Spleen (tissue), 7 donors: ENCODE measurements at regions not wholly inside any gene's neighbourhood (a gene's known extent, or its start where the extent isn't known, plus 50 kb on each side); places are given as distances from the start of the nearest gene placed in this dataset.

Experiments used
- POLR2A ChIP-seq, 3 donors: fragments of 450-650 bp; IDR thresholded peaks; one replicate each; pipeline ENCODE4 v1.5.1; 2017; ENCODE audit warnings: antibody characterized with exemption in 3 of 3, mild to moderate bottlenecking in 1 of 3
- POLR2AphosphoS5 ChIP-seq, 3 donors: sonication (generic); formaldehyde crosslinking; IDR thresholded peaks; one replicate each; pipeline ENCODE4 v1.5.1; 2017; ENCODE audit warnings: antibody characterized with exemption in 3 of 3
- TF ChIP-seq, protein P1 (sequence below), 11 experiments: fragments of 200-600 bp in 7 of 11; fragments of 450-650 bp in 4 of 11; sonication (generic) in 4 of 11; IDR thresholded peaks in 8 of 11; conservative IDR thresholded peaks in 3 of 11; 1 replicate in 7 of 11; 2 replicates in 4 of 11; pipeline versions ENCODE4 v1.4.0 to v1.8.0; 2016 to 2021; ENCODE audit warnings: antibody characterized with exemption in 11 of 11, inconsistent platforms in 4 of 11, mild to moderate bottlenecking in 1 of 11
- donor health status: DM: no; HTN: no; CAD: no; lungs with moderate emphysema.
- donor health status: DM: no; HTN: no; CAD: no.
- donor health status: DM: no; HTN: no; CAD: no.

- TF ChIP-seq, protein P1, sequence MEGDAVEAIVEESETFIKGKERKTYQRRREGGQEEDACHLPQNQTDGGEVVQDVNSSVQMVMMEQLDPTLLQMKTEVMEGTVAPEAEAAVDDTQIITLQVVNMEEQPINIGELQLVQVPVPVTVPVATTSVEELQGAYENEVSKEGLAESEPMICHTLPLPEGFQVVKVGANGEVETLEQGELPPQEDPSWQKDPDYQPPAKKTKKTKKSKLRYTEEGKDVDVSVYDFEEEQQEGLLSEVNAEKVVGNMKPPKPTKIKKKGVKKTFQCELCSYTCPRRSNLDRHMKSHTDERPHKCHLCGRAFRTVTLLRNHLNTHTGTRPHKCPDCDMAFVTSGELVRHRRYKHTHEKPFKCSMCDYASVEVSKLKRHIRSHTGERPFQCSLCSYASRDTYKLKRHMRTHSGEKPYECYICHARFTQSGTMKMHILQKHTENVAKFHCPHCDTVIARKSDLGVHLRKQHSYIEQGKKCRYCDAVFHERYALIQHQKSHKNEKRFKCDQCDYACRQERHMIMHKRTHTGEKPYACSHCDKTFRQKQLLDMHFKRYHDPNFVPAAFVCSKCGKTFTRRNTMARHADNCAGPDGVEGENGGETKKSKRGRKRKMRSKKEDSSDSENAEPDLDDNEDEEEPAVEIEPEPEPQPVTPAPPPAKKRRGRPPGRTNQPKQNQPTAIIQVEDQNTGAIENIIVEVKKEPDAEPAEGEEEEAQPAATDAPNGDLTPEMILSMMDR (IDR thresholded peaks at IDR 0.05 in 8 of 11, conservative IDR thresholded peaks at IDR 0.05 in 3 of 11), result no peak
- TF ChIP-seq POLR2A (IDR thresholded peaks at IDR 0.05) (no peak), POLR2AphosphoS5 (IDR thresholded peaks at IDR 0.05) (no peak)
These were observed 590.6 kb upstream of the SOX9 start for GRCh38 chr17:71530248-71530647.
